H1 (cell line): ENCODE measurements at regions not wholly inside any gene's neighbourhood (a gene's known extent, or its start where the extent isn't known, plus 50 kb on each side); places are given as distances from the start of the nearest gene placed in this dataset.

Experiments
- CTCF ChIA-PET: fragments of 300-600 bp; sonication (Branson Sonifier 250); formaldehyde crosslinking; loops from one replicate; lab custom pipeline; 2021; ENCODE audit not compliant: partially characterized antibody; lab: Charles Lee
- POLR2A ChIA-PET: fragments of 300-600 bp; sonication (Branson Sonifier 250); formaldehyde crosslinking; loops from one replicate; lab custom pipeline; 2021; ENCODE audit warnings: inconsistent platforms; ENCODE audit not compliant: partially characterized antibody; lab: Charles Lee
- DNase-seq, 2 experiments: peaks; one replicate each; pipeline versions ENCODE4 v3.0.0 to v3.0.0-alpha.2; 2010 to 2022; ENCODE audit warnings: low spot score in 2 of 2, low read depth in 1 of 2, mixed read lengths in 1 of 2
- FAIRE-seq: peaks from 2 replicates; lab custom pipeline; 2011; peaks lifted over from hg19 to GRCh38; lab: Jason Lieb, UNC
- H2AFZ ChIP-seq: 2 replicates; pipeline ENCODE4 v1.8.1; 2012; ENCODE audit warnings: low read length, inconsistent platforms
- H2AK5ac ChIP-seq: 2 replicates; pipeline ENCODE4 v1.6.1; 2013; ENCODE audit warnings: low read depth, low read length
- H2BK120ac ChIP-seq: replicated peaks from 2 replicates; pipeline ENCODE3; 2013; ENCODE audit warnings: low read depth, low read length, inconsistent platforms
- H2BK12ac ChIP-seq: 2 replicates; pipeline ENCODE4 v1.6.1; 2013; ENCODE audit warnings: low read depth, low read length
- H2BK15ac ChIP-seq: 2 replicates; pipeline ENCODE4 v1.6.1; 2013; ENCODE audit warnings: low read length
- H2BK20ac ChIP-seq: 2 replicates; pipeline ENCODE4 v1.6.1; 2013; ENCODE audit warnings: low read length
- H2BK5ac ChIP-seq: 2 replicates; pipeline ENCODE4 v1.6.1; 2013; ENCODE audit warnings: low read depth, low read length
- H3K14ac ChIP-seq: 2 replicates; pipeline ENCODE4 v1.6.1; 2013; ENCODE audit warnings: inconsistent platforms; ENCODE audit not compliant: insufficient read length
- H3K18ac ChIP-seq: 2 replicates; pipeline ENCODE4 v1.6.1; 2013; ENCODE audit warnings: low read length; ENCODE audit errors: extremely low read depth
- H3K23ac ChIP-seq: 2 replicates; pipeline ENCODE4 v1.6.1; 2013; ENCODE audit warnings: inconsistent platforms; ENCODE audit not compliant: insufficient read length
- H3K23me2 ChIP-seq: 2 replicates; pipeline ENCODE4 v1.6.1; 2013; ENCODE audit warnings: low read depth, low read length
- H3K27ac ChIP-seq: 2 replicates; pipeline ENCODE4 v1.6.1; 2011; ENCODE audit warnings: low read depth, low read length, inconsistent platforms
- H3K27me3 ChIP-seq, 4 experiments: replicated peaks in 1 of 4; 1 replicate in 1 of 4; 2 replicates in 3 of 4; pipeline versions ENCODE4 v1.6.1 to v1.8.1; 2011 to 2013; ENCODE audit warnings: low read length in 3 of 4, mild to moderate bottlenecking in 3 of 4, inconsistent platforms in 2 of 4, mixed read lengths in 2 of 4, moderate library complexity in 1 of 4; ENCODE audit not compliant: control insufficient read depth in 3 of 4, insufficient read depth in 3 of 4; ENCODE audit errors: extremely low read depth in 1 of 4
- H3K36me3 ChIP-seq, 4 experiments: 2 replicates each; pipeline versions ENCODE4 v1.6.1 to v1.8.1; 2011 to 2013; ENCODE audit warnings: mild to moderate bottlenecking in 4 of 4, low read length in 3 of 4, moderate library complexity in 2 of 4, control low read depth in 1 of 4, inconsistent platforms in 1 of 4; ENCODE audit not compliant: insufficient read depth in 4 of 4, control insufficient read depth in 2 of 4
- H3K4ac ChIP-seq: replicated peaks from 2 replicates; pipeline ENCODE3; 2013; ENCODE audit warnings: low read length, low read depth, mixed read lengths, inconsistent platforms; ENCODE audit not compliant: insufficient read length
- H3K4me1 ChIP-seq, 4 experiments: replicated peaks in 1 of 4; 1 replicate in 1 of 4; 2 replicates in 3 of 4; pipeline versions ENCODE4 v1.6.1 to v1.8.1; 2011 to 2013; ENCODE audit warnings: low read length in 3 of 4, inconsistent platforms in 2 of 4, mixed read lengths in 1 of 4; ENCODE audit not compliant: insufficient read depth in 4 of 4, control insufficient read depth in 3 of 4
- H3K4me2 ChIP-seq, 2 experiments: 2 replicates each; pipeline versions ENCODE4 v1.6.1 to v1.8.1; 2011 to 2013; ENCODE audit warnings: low read depth in 2 of 2, low read length in 2 of 2, control low read depth in 1 of 2, inconsistent platforms in 1 of 2, mild to moderate bottlenecking in 1 of 2; ENCODE audit not compliant: insufficient read depth in 1 of 2
- H3K4me3 ChIP-seq, 4 experiments: fragments of 200-600, 300-600 bp in 1 of 4; sonication (generic), shearing (Covaris generic), sonication (Bioruptor Twin) in 1 of 4; 2 replicates each; pipeline versions ENCODE4 v1.5.1 to v1.8.1; 2011 to 2016; ENCODE audit warnings: low read length in 4 of 4, low read depth in 3 of 4, control low read depth in 2 of 4, inconsistent platforms in 2 of 4, mild to moderate bottlenecking in 2 of 4, mixed read lengths in 1 of 4, moderate library complexity in 1 of 4; ENCODE audit not compliant: insufficient read depth in 2 of 4; ENCODE audit errors: extremely low read depth in 1 of 4
- H3K56ac ChIP-seq: replicated peaks from 2 replicates; pipeline ENCODE3; 2013; ENCODE audit warnings: low read depth, mild to moderate bottlenecking, mixed read lengths, low read length, inconsistent platforms; ENCODE audit not compliant: insufficient read length
- H3K79me1 ChIP-seq: 2 replicates; pipeline ENCODE4 v1.6.1; 2013; ENCODE audit warnings: low read depth, low read length, control low read depth
- H3K79me2 ChIP-seq, 2 experiments: 2 replicates each; pipeline versions ENCODE4 v1.6.1 to v1.8.1; 2012 to 2013; ENCODE audit warnings: low read length in 2 of 2, mild to moderate bottlenecking in 2 of 2, inconsistent platforms in 1 of 2; ENCODE audit not compliant: insufficient read depth in 2 of 2, control insufficient read depth in 1 of 2
- H3K9ac ChIP-seq, 4 experiments: replicated peaks in 1 of 4; 1 replicate in 1 of 4; 2 replicates in 3 of 4; pipeline versions ENCODE4 v1.6.1 to v1.8.1; 2011 to 2013; ENCODE audit warnings: low read depth in 3 of 4, low read length in 3 of 4, control low read depth in 2 of 4, mild to moderate bottlenecking in 2 of 4, moderate library complexity in 2 of 4, inconsistent platforms in 1 of 4; ENCODE audit errors: extremely low read depth in 1 of 4
- H3K9me3 ChIP-seq, 2 experiments: 2 replicates each; pipeline versions ENCODE4 v1.6.1 to v1.8.1; 2012 to 2013; ENCODE audit warnings: mild to moderate bottlenecking in 2 of 2, moderate library complexity in 2 of 2, control low read depth in 1 of 2, inconsistent platforms in 1 of 2, low read depth in 1 of 2, low read length in 1 of 2, mixed read lengths in 1 of 2; ENCODE audit not compliant: insufficient read depth in 2 of 2
- H4K20me1 ChIP-seq, 2 experiments: replicated peaks in 1 of 2; 2 replicates each; pipeline versions ENCODE3 to v1.8.1; 2011 to 2013; ENCODE audit warnings: inconsistent platforms in 2 of 2, low read length in 2 of 2, mild to moderate bottlenecking in 1 of 2; ENCODE audit not compliant: insufficient read depth in 2 of 2, control insufficient read depth in 1 of 2
- H4K5ac ChIP-seq: 2 replicates; pipeline ENCODE4 v1.6.1; 2013; ENCODE audit warnings: low read length, low read depth, mixed read lengths, inconsistent platforms; ENCODE audit not compliant: insufficient read length
- H4K8ac ChIP-seq: 2 replicates; pipeline ENCODE4 v1.8.0; 2013; ENCODE audit warnings: mild to moderate bottlenecking, moderate library complexity, low read length, inconsistent platforms; ENCODE audit not compliant: insufficient read depth; ENCODE audit errors: extremely low read depth
- H4K91ac ChIP-seq: replicated peaks from 2 replicates; pipeline ENCODE3; 2013; ENCODE audit warnings: low read length, mixed read lengths, inconsistent platforms; ENCODE audit not compliant: insufficient read length
- ASH2L ChIP-seq: fragments of 200-600, 300-600 bp; sonication (generic); IDR thresholded peaks from one replicate; pipeline ENCODE4 v1.7.1; 2017; ENCODE audit warnings: low read length
- ATF2 ChIP-seq: IDR thresholded peaks from 2 replicates; pipeline ENCODE4 v1.6.1; 2012; ENCODE audit warnings: low read length, inconsistent platforms
- BACH1 ChIP-seq: IDR thresholded peaks from 2 replicates; pipeline ENCODE4 v1.6.1; 2012; ENCODE audit warnings: low read length, improper control_type of control experiment
- BRCA1 ChIP-seq: IDR thresholded peaks from 2 replicates; pipeline ENCODE4 v1.6.1; 2012; ENCODE audit warnings: low read depth, low read length, improper control_type of control experiment
- CBX5 ChIP-seq: fragments of 300-800, 300-1000 bp; sonication (generic); IDR thresholded peaks from 2 replicates; pipeline ENCODE4 v1.7.1; 2016; ENCODE audit warnings: antibody characterized with exemption, low read length, low read depth
- CBX8 ChIP-seq: fragments of 300-800, 300-1000 bp; sonication (generic); IDR thresholded peaks from 2 replicates; pipeline ENCODE4 v1.7.1; 2016; ENCODE audit warnings: low read depth, low read length, borderline replicate concordance
- MAFK ChIP-seq: IDR thresholded peaks from 2 replicates; pipeline ENCODE4 v1.6.1; 2012; ENCODE audit warnings: low read depth, mild to moderate bottlenecking, improper control_type of control experiment, low read length
- RXRA ChIP-seq: IDR thresholded peaks from 2 replicates; pipeline ENCODE4 v1.6.1; 2011; ENCODE audit warnings: low read depth, mild to moderate bottlenecking, low read length, moderate library complexity; ENCODE audit not compliant: insufficient read depth
- SP4 ChIP-seq: IDR thresholded peaks from 2 replicates; pipeline ENCODE4 v1.6.1; 2012; ENCODE audit warnings: low read length, inconsistent platforms
- TCF12 ChIP-seq: IDR thresholded peaks from 2 replicates; pipeline ENCODE4 v1.6.1; 2011; ENCODE audit warnings: low read depth, mild to moderate bottlenecking, low read length
- WGBS, 2 experiments: shearing (Covaris generic) in 1 of 2; methylation state at CpG; one replicate each; pipeline versions ENCODE4 v1.1.6 to v1.1.7; 2013 to 2015; ENCODE audit warnings: low lambda C conversion rate in 2 of 2, mixed read lengths in 2 of 2, inconsistent platforms in 1 of 2, low coverage in 1 of 2, missing lambda C conversion rate in 1 of 2; ENCODE audit not compliant: insufficient replicate concordance in 2 of 2, insufficient coverage in 1 of 2, insufficient read length in 1 of 2; ENCODE audit errors: extremely low coverage in 1 of 2, missing lambda C conversion rate in 1 of 2; 5-methylcytosine and 5-hydroxymethylcytosine counted together

GRCh38 chr6:93746892-93747291 is 327.5 kb upstream of the EPHA7 start:
- Histone ChIP-seq H2BK15ac (no peak overlapping the region), H3K4ac (no peak overlapping the region), H3K79me2 (no peaks in the 10 kb centered on the region), H3K9ac (no peak overlapping the region), H3K9me3 (no peaks in the 10 kb centered on the region), H4K5ac (no peak overlapping the region), H3K56ac (no peak overlapping the region), H2BK5ac (no peak overlapping the region), H3K36me3 (no peaks in the 10 kb centered on the region), H3K79me1 (no peaks in the 10 kb centered on the region), H2AK5ac (no peak overlapping the region), H2BK12ac (no peak overlapping the region), H4K20me1 (no peaks in the 10 kb centered on the region), H2BK120ac (no peak overlapping the region), H3K23ac (no peak overlapping the region), H4K8ac (no peak overlapping the region), H2BK20ac (no peak overlapping the region), H3K4me1 (0 out of 7 replicates have a peak, but pooled peaks cover 0 to 3% (median 0%) of the 10 kb centered on the region in 4 experiments), H2AFZ (peak overlapping the region; percentile 100), H3K4me3 (no peak overlapping the region), H3K4me2 (no peak overlapping the region), H3K27ac (no peak overlapping the region), H3K18ac (no peak overlapping the region), H3K23me2 (no peaks in the 10 kb centered on the region), H4K91ac (no peak overlapping the region), H3K27me3 (no peaks in the 10 kb centered on the region), H3K14ac (no peak overlapping the region)
- FAIRE-seq = peak; percentile 72
- CTCF ChIA-PET = interaction anchor here (1.5 kb wide), 1 partner anchor 25 kb away, joined by 3 read pairs; no protein-coding TSS in a partner anchor
- TF ChIP-seq ASH2L = no peak
- no peak for TF ChIP-seq CBX5
- TF ChIP-seq RXRA = no peak
- no peak for TF ChIP-seq SP4
- TF ChIP-seq MAFK = no peak
- no peak for TF ChIP-seq CBX8
- TF ChIP-seq ATF2 = no peak
- TF ChIP-seq TCF12 = no peak
- TF ChIP-seq BRCA1 = no peak
- no peak for TF ChIP-seq BACH1
- POLR2A ChIA-PET = interaction anchor here (1.0 kb wide), 1 partner anchor 72 kb away, joined by 4 read pairs; no protein-coding TSS in a partner anchor
- no peak for DNase-seq
- WGBS, 2 experiments = 94% methylated on average over 3 of the region's 3 CpGs; no CpG with 5 or more reads in 1 of the 2 experiments
